ENCODE measurements at regions not wholly inside any gene's neighbourhood (a gene's known extent, or its start where the extent isn't known, plus 50 kb on each side); places are given as distances from the start of the nearest gene placed in this dataset.

DNA sequence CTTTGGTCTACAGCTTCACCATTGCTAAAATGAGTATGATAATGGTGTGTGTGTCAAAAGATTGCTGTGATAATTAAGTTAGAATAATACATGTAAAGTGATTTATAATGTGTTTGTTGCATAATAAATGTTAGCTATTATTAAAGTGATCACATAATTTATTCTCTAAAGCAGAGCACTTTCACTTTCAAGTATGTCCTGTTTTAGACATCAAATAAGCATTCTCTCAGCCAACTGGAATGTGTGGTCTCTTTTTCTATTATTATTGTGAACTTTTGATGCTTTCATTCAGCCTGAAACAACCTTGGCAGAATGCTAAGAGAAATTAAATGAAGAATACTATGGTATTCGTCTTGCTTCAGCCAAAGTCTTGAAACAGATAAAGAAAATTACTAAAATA, 102.8 kb upstream of the COL11A1 start:
- in situ Hi-C loops (cut with HindIII; ENCODE audit: low pct_unique_long_range_greater_than_20kb, low sequenced_read_pairs) = no loop called here
- no peak for TF ChIP-seq JUND (IDR thresholded peaks at IDR 0.05; ENCODE audit: low read depth)
- DNase-seq (ENCODE audit: low read depth in 1 of 2, low spot score in 1 of 2) = no peak

DNA sequence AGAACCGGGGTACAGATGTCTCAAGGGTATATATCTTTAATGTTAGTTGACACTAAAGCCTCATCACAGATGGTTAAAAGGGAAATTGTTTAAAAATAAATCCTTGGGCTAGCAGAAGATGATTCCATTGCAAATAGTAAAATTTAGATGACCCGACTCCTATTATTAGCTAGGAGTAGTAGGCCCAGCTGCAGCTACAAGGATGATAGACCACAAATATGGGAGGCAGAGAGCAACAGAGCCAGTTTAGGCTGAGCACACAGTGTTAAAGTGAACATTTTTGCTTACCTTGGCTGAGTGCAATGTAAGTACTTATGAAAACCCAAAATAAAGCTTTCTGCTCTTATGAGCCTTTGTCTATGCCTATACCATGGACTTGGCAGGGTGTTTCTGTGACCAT, 100.5 kb upstream of the COL11A1 start:
- no peak for DNase-seq (ENCODE audit: low read depth in 1 of 2, low spot score in 1 of 2)
- in situ Hi-C loops (cut with HindIII; ENCODE audit: low pct_unique_long_range_greater_than_20kb, low sequenced_read_pairs) = no loop called here
- TF ChIP-seq JUND (IDR thresholded peaks at IDR 0.05; ENCODE audit: low read depth) = no peak

DNA sequence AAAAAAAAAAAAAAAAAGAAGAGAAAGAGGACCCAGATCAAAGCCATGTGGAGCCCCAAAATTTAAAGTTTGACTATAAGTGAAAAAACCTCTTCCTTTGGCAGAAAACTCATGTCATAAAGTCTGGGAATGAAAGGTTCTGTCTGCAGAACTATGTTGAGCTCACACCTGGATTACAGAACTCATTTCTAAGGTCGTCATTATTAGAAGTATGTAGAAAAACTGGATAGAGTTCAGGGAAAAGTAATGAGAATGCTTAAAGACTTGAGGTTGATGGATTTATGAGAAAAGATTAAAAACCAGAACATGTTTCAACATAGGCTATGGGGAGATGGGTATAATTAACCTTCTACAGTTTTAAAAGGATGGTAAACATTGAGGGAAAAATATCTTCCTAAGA, 90.7 kb upstream of the COL11A1 start:
- no peak for DNase-seq (ENCODE audit: low read depth in 1 of 2, low spot score in 1 of 2)
- in situ Hi-C loops (cut with HindIII; ENCODE audit: low pct_unique_long_range_greater_than_20kb, low sequenced_read_pairs) = no loop called here
- no peak for TF ChIP-seq JUND (IDR thresholded peaks at IDR 0.05; ENCODE audit: low read depth)

DNA sequence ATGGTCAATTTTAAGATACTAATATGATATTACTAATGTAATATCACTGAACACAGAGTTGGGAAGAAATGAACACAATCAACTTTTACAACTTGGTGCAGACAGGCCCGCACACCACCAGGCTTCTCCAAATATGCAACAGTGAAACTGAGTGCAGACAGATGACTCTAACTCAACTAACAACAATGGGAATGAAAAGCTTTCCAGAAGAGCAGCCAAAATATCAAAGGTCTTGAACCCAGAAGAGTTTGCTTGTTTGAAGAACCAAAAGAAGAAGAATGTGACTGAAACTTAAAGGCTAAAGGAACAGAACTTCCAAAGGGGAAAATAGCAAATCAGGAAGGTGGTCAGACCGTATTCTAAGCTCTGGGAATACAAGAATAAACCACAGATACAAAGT, 89.8 kb upstream of the COL11A1 start:
- TF ChIP-seq JUND (IDR thresholded peaks at IDR 0.05; ENCODE audit: low read depth) = no peak
- no peak for DNase-seq (ENCODE audit: low read depth in 1 of 2, low spot score in 1 of 2)
- in situ Hi-C loops (cut with HindIII; ENCODE audit: low pct_unique_long_range_greater_than_20kb, low sequenced_read_pairs) = no loop called here

DNA sequence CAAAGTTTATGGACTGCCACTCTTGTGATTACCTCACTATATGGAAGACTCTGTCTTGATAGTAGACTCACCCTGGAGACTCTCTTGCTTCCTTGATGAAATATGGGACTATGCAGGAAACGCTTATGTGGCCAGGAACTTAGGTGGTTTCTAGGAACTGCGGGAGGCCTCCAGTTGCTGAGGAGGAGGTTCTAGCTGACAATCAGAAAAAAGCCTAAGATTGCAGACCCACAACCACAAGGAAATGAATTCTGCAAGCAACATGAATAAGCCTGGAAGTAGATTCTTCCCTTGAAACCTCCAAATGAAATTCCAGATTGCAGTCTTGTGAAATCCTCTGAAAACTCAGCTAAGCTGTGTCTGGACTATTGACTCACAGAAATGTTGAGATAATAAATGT, 88.9 kb upstream of the COL11A1 start:
- no peak for DNase-seq (ENCODE audit: low read depth in 1 of 2, low spot score in 1 of 2)
- no peak for TF ChIP-seq JUND (IDR thresholded peaks at IDR 0.05; ENCODE audit: low read depth)
- in situ Hi-C loops (cut with HindIII; ENCODE audit: low pct_unique_long_range_greater_than_20kb, low sequenced_read_pairs) = no loop called here

DNA sequence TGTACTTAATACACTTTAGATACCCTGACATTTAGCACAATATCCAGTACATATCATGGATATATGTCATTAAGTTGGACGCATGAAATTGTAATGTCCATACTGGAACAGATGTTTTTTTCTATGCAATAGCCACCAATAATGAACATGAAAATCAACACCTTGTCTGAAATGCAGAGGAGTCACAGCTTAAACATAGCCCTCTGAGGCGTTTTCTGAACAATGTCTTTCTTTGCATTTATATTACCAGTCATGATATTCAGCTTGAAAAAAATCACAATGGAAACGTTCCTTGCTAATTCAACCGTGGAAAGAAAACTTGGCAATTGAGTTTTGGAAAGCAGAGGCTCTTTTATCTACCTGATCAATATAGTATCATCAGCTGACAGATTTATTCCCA, 86.7 kb upstream of the COL11A1 start:
- in situ Hi-C loops (cut with HindIII; ENCODE audit: low pct_unique_long_range_greater_than_20kb, low sequenced_read_pairs) = no loop called here
- no peak for DNase-seq (ENCODE audit: low read depth in 1 of 2, low spot score in 1 of 2)
- no peak for TF ChIP-seq JUND (IDR thresholded peaks at IDR 0.05; ENCODE audit: low read depth)

DNA sequence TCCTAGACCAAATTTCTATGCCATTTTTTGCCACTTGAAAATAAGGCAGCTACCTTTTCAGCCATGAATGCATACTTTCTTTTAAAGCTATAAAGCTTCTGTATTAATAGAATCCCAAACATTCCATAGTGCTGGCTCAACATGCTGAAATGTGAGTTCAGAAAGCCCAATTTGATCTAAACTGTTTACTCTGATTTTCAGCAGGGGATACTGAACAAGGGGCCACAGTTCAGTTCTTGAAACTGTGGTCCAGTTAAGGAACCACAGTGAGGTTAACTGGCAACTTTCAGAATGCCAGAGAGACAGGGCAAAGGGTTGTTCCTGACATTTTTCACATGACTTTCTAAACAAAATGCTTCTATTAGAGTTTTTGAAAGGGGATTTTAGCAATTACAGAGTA, 85.7 kb upstream of the COL11A1 start:
- in situ Hi-C loops (cut with HindIII; ENCODE audit: low pct_unique_long_range_greater_than_20kb, low sequenced_read_pairs) = no loop called here
- DNase-seq (ENCODE audit: low read depth in 1 of 2, low spot score in 1 of 2) = no peak
- no peak for TF ChIP-seq JUND (IDR thresholded peaks at IDR 0.05; ENCODE audit: low read depth)

DNA sequence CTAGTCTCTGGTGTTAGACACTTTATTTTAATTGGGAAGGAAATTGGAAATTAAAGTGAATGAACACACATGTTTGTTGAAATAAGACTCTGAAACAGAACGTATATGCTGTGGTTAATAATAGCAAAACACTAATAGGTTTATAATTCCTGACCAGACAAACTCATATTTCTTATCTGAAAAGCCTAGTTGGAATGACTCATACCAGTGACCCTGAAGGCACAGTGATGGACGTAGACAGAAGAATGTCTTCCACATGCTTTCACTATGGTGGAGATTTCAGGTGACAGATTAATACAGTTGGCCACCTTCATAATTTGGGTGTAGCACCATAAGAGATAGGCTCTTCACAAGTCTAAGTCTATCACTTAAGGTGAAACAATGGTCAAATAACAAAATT, 83.0 kb upstream of the COL11A1 start:
- no peak for TF ChIP-seq JUND (IDR thresholded peaks at IDR 0.05; ENCODE audit: low read depth)

DNA sequence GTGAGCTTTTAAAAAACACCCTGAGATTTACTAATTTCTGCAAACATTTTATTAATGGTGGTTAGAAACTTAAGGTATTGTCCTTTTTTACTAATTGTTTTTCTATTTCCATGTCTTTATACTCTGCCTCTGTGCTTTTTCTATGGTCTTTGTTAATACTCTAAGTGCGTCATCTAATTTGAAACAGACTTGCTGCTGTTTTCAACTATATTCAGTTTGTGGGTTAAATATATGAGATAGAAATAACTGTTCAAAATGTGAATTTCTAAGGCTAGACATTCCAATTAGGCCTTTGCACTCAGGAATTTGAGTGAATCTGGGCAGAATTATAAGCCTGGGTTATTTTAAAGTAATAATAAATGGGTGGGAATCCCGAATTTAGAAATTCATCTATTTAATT, 82.4 kb upstream of the COL11A1 start:
- no peak for DNase-seq (ENCODE audit: low read depth in 1 of 2, low spot score in 1 of 2)
- in situ Hi-C loops (cut with HindIII; ENCODE audit: low pct_unique_long_range_greater_than_20kb, low sequenced_read_pairs) = no loop called here
- no peak for TF ChIP-seq JUND (IDR thresholded peaks at IDR 0.05; ENCODE audit: low read depth)

More for the DNA sequence above, 83.0 kb upstream of the COL11A1 start:
- in situ Hi-C loops (cut with HindIII; ENCODE audit: low pct_unique_long_range_greater_than_20kb, low sequenced_read_pairs) = no loop called here
- DNase-seq (ENCODE audit: low read depth in 1 of 2, low spot score in 1 of 2) = no peak

DNA sequence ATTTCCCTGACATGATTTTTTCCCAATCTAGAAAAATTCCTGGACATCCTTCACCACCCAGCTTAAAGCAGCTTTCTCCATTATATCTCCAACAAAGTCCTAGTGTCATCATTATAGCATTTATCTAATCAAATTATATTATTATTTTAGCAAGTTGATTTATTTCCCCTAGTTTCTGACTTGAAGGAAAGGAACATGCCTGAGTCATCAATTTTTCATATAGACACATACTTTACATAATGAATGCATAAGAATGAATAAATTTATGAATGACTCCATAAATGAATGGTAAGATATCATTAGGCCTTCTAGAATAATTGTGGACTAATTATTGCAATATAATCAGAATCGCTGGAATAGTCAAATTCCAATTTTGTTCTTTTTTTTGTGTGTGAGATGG, 79.4 kb upstream of the COL11A1 start:
- TF ChIP-seq JUND (IDR thresholded peaks at IDR 0.05; ENCODE audit: low read depth) = no peak
- in situ Hi-C loops (cut with HindIII; ENCODE audit: low pct_unique_long_range_greater_than_20kb, low sequenced_read_pairs) = no loop called here
- no peak for DNase-seq (ENCODE audit: low read depth in 1 of 2, low spot score in 1 of 2)

DNA sequence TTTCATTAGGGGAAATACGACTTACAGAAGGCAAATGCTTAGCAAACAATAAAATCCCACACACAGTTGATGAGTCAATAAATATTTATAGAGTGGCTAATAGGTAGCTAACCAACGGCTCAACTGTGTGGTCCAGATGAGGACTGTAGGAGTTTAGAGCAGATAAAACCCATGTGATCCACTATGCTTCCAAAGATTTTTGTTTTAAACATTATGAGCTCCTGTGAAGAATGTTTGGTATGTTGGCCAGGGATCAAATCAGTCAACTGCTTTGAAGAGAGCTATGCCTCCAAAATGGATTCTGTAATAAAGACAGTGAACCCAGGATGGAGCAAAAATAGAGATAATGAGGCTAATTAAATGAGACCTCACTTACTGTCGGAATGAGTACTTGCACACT, 72.3 kb upstream of the COL11A1 start:
- no peak for TF ChIP-seq JUND (IDR thresholded peaks at IDR 0.05; ENCODE audit: low read depth)
- in situ Hi-C loops (cut with HindIII; ENCODE audit: low pct_unique_long_range_greater_than_20kb, low sequenced_read_pairs) = no loop called here
- no peak for DNase-seq (ENCODE audit: low read depth in 1 of 2, low spot score in 1 of 2)

DNA sequence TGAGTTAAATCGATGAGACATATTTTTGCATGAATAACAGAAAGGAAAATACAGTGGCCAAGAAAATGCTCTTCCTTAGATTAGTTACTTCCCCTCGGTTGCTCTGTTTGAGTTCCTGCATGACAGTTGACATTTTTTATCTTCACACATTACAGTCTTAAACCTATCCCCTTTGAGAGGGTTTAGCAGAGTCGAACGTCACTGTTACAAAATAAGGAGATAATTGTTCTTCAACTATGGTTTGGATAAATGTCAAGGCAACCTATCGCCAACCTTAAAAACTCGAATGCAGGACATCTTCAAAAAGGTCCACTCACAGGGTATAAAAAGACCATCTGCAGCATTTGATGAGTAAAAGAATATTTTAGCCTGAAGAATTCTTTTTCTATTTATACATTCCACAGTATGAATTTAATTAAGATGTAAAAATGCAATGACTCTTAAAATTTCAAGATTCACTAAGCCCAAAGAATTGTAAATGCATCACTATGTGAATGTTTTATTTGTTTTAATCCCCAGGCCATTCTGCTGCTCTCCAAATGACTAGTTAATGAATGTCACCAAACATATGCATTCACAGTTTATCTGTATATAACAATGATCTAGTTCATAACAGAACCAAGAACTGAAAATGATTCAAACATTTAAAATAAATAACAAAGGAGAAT, 68.9 kb upstream of the COL11A1 start:
- in situ Hi-C loops (cut with HindIII; ENCODE audit: low pct_unique_long_range_greater_than_20kb, low sequenced_read_pairs) = no loop called here
- no peak for TF ChIP-seq JUND (IDR thresholded peaks at IDR 0.05; ENCODE audit: low read depth)
- DNase-seq (ENCODE audit: low read depth in 1 of 2, low spot score in 1 of 2) = no peak

DNA sequence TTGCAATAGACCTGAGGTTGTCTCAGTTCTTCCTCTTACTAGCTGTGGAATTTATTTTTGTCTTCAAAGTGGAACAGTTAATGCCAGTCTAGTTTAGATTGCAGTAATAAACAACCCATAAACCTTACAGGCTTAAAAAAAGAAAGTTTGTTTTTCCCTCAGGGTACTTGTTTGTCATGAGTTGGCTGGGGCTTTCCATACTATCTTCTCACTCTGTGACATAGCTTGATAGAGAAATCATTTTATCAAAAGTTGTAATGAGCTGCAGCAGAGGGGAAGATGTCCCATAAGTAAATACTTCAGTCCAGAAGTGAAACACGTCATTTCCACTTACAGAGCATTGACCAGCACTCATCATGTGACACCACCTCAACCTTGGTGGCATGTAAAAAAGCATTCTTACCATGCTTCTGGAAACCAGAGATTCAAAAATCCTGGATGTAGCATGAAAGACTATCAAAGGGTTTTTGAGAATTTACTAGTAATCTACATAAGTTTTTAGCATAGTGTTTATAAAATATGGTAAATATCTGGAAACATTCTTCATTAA, 62.8 kb upstream of the COL11A1 start:
- TF ChIP-seq JUND (IDR thresholded peaks at IDR 0.05; ENCODE audit: low read depth) = no peak
- in situ Hi-C loops (cut with HindIII; ENCODE audit: low pct_unique_long_range_greater_than_20kb, low sequenced_read_pairs) = no loop called here
- DNase-seq (ENCODE audit: low read depth in 1 of 2, low spot score in 1 of 2) = no peak

DNA sequence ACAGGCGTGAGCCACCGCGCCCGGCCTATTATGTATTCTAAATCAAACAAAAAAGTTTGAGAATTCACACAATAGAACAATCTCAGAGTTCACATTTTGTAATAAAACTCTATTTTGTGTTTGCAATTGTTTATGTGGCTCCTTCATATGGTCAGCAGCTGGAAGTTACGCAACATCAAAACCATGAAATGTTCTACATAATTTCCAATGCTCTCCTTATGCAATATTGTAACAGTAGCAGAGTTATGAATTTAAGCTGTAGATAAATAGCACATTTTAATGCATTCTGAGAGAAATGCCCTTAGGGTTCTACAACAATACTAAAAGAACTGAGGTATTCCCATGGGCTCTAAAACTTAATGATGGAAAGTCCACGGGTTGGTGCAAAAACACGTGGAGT, 62.3 kb upstream of the COL11A1 start:
- TF ChIP-seq JUND (IDR thresholded peaks at IDR 0.05; ENCODE audit: low read depth) = no peak
- no peak for DNase-seq (ENCODE audit: low read depth in 1 of 2, low spot score in 1 of 2)
- in situ Hi-C loops (cut with HindIII; ENCODE audit: low pct_unique_long_range_greater_than_20kb, low sequenced_read_pairs) = no loop called here
